ENCODE measurements at regions not wholly inside any gene's neighbourhood (a gene's known extent, or its start where the extent isn't known, plus 50 kb on each side); places are given as distances from the start of the nearest gene placed in this dataset.

DNA sequence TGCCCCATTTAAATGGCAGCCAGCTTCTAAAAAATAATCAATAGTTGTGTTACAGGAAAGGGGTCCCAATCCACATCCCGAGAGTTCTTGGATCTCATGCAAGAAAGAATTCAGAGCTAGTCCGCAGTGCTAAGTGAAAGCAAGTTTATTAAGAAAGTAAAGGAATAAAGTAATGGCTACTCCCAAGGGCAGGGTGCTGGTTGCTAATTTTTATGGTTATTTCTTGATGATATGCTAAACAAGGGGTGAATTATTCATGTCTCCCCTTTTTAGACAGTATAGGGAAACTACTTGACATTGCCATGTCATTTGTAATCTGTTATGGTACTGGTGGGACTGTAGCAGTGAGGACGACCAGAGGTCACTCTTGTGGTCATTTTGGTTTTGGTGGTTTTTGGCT is 591.3 kb downstream of the LRFN5 start:
- TF ChIP-seq, protein P1, sequence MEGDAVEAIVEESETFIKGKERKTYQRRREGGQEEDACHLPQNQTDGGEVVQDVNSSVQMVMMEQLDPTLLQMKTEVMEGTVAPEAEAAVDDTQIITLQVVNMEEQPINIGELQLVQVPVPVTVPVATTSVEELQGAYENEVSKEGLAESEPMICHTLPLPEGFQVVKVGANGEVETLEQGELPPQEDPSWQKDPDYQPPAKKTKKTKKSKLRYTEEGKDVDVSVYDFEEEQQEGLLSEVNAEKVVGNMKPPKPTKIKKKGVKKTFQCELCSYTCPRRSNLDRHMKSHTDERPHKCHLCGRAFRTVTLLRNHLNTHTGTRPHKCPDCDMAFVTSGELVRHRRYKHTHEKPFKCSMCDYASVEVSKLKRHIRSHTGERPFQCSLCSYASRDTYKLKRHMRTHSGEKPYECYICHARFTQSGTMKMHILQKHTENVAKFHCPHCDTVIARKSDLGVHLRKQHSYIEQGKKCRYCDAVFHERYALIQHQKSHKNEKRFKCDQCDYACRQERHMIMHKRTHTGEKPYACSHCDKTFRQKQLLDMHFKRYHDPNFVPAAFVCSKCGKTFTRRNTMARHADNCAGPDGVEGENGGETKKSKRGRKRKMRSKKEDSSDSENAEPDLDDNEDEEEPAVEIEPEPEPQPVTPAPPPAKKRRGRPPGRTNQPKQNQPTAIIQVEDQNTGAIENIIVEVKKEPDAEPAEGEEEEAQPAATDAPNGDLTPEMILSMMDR (IDR thresholded peaks at IDR 0.05), result no peak
- TF ChIP-seq POLR2A (IDR thresholded peaks at IDR 0.05), result no peak
